Stimulated activated CD4-positive, alpha-beta T cell treated with anti-CD3 and anti-CD28 coated beads, Interleukin-2, amount 100 ng/mL, for 48 hours (primary cell): ENCODE measurements at regions not wholly inside any gene's neighbourhood (a gene's known extent, or its start where the extent isn't known, plus 50 kb on each side); places are given as distances from the start of the nearest gene placed in this dataset.
"Not testable (repeated sequence)": the region's sequence is repeated elsewhere in the genome, so short reads cannot be mapped to it uniquely, and the experiment has no call there.

ENCODE experiments used
- DNase-seq, 2 donors: peaks; one replicate each; pipeline ENCODE4 v3.0.0-alpha.2; 2020

- no peak for DNase-seq
Observed at GRCh38 chr1:30165116-30165515, 558.3 kb downstream of the MATN1 start.

GRCh38 chr1:30164693-30165092, 558.7 kb downstream of the MATN1 start:
- DNase-seq = no peak

- no peak for DNase-seq
Observed at GRCh38 chr1:30162565-30162964, 560.8 kb downstream of the MATN1 start.

DNA sequence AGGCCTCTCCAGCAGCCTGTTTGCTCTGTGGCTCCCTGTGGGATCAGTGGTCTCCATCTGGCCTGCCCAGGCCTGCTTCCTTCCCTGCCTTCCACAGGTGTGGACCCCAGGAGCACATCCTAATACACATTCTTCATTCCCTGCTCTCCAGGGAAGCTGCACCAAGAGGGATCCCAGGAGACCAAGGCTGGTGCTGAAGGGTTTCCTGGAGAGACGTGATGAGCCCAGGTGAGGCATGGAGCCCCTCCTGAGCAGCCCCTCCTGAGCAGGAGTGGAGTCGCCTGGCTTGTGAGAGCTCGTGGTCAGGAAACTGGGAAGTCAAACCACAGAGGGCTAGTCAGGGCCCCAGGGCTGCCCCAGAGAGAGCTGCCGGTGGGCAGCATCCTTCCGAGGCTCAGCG, 561.4 kb downstream of the MATN1 start:
- DNase-seq = no peak

DNA sequence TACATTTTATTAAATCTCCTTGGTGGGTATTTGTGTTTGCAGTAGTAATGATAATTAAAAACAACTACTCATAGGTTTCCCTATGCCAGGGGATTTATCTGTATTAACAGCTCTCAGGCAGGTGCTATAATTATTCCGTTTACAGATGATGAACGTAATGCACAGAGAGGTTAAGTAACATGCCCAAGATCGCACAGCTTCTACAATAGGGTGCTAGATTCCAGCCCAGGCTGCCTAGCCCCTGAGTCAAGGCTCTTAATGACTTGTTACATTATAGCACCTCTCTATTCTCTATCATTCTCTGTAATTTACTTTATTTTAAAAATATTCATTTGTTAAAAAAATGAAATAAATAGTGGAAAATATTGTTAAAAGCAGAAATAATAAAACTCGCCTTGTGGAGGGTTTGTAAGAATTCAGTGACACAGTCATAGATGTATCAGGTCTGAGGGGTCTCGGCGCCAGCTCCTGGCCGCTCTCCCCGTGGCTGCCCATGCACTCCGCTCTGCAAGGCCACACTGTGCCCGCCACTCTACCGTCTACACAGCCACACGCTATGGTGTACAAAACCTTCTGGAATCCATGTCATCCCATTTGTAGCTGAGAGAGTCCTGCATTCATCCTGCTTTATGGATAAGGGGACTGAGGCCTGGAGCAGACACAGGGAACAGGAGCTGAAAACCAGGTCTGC, 562.2 kb downstream of the MATN1 start:
- no peak for DNase-seq

DNA sequence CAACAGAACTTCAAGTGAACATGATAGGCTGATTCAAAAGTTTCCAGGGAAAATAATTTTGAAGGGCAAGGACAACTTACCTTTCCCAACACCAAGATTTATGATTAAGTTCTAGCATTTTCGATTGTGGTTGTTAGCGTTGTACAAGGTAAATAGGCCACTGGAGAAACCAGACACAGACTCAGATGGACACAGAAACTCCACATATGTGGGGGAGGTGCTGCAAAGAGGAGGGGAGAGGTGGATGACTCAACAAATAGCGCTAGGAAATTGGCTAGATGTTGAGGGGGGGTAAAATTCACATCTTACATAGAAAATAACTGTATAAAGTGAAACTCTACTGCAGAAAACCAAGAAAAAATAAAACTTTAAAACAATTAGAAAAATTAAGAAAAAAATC, 564.4 kb downstream of the MATN1 start:
- no peak for DNase-seq

GRCh38 chr1:30155698-30156097, 567.7 kb downstream of the MATN1 start:
- DNase-seq = not testable (repeated sequence)

DNA sequence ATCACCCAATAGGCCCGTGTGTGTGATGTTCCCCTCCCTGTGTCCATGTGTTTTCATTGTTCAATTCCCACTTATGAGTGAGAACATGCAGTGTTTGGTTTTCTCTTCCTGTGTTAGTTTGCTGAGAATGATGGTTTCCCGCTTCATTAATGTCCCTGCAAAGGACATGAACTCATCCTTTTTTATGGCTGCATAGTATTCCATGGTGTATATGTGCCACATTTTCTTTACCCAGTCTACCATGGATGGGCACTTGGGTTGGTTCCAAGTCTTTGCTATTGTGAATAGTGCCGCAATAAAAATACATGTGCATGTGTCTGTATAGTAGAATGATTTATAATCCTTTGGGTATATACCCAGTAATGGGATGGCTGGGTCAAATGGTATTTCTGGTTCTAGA, 568.1 kb downstream of the MATN1 start:
- DNase-seq = not testable (repeated sequence)

DNA sequence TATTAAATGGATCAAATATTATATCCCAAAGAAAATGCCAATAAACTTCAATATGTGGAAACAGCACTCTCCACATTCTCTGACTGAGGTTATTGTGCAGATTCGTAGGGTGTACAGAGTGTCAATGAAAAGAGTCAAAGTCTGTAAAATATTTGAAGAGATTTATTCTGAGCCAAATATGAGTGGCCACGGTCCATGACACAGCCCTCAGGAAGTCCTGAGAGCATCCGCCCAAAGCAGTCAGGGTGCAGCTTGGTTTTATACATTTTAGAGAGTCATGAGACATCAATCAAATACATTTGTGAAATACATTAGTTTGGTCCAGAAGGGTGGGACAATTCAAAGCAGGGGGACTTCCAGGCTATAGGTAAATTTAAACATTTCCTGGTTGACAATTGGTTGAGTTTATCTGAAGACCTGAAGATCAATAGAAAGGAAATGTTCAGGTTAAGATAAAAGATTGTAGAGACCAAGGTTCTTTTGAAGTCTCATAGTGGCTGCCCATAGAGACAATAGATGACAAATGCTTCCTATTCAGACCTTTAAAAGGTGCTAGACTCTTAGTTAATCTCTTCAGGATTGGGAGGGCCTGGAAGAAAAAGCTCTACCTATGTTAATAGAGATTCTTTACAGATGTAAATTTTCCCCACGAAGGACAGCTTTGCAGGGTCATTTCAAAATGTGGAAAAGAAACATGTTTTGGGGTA, 569.5 kb downstream of the MATN1 start:
- DNase-seq = no peak

DNA sequence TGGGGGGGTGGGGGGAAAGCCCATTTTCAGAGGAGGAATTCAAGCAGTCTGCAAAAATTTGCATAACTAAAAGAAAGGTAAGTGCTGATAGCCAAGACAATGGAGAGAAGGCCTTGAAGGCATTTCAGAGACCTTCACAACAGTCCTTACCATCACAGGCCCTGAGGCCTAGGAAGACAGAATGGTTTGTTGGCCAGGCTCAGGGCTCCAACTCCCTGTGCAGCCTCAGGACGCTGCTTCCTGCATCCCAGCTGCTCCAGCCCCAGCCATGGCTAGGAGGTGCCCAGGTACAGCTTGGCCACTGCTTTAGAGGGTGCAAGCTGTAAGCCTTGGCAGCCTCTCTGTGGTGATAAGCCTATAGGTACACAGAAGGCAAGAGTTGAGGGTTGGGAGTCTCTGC, 571.6 kb downstream of the MATN1 start:
- DNase-seq = no peak

GRCh38 chr1:30151119-30151518, 572.3 kb downstream of the MATN1 start:
- DNase-seq = no peak

GRCh38 chr1:30149226-30149625, 574.2 kb downstream of the MATN1 start:
- no peak for DNase-seq

DNA sequence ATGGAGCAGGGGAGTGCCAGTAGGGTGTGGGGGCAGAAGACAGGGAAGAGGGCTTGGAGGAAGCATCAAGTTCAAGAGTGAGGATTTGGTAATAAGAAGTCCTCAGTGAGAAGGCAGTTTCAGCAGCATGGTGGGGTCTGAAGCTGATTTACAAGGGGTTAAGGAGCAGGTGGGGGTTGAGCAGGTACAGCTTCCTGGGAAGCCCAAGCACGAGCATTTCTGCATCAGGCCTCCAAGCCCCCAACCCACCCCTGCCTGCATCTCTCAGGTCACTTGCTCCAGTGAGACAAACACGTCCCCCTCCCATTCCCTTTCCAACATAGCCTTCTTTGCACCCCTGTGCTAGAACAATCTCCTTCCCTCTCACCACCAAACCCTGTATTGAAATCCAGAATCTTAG, 574.7 kb downstream of the MATN1 start:
- DNase-seq = no peak

DNA sequence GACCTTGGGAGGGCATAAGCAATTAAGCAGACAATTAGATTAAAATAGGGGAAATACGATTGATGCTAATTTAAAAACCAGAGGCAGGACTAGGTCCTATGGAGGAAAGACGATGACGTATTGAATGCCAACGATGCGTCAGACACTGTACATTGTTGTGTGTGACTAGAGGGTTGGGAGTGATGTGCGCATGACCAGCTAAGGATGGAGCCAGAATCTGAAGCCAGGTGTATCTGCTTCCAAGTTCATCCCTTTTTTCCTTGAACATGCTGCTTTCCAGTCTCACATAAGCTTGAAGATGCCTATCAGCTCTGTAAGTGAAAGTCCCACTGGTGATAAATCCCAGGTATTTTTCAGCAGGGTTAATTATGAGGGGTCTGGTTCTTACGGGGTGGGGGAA, 576.2 kb downstream of the MATN1 start:
- DNase-seq = no peak

GRCh38 chr1:30146448-30146847, 576.9 kb downstream of the MATN1 start:
- DNase-seq = no peak

DNA sequence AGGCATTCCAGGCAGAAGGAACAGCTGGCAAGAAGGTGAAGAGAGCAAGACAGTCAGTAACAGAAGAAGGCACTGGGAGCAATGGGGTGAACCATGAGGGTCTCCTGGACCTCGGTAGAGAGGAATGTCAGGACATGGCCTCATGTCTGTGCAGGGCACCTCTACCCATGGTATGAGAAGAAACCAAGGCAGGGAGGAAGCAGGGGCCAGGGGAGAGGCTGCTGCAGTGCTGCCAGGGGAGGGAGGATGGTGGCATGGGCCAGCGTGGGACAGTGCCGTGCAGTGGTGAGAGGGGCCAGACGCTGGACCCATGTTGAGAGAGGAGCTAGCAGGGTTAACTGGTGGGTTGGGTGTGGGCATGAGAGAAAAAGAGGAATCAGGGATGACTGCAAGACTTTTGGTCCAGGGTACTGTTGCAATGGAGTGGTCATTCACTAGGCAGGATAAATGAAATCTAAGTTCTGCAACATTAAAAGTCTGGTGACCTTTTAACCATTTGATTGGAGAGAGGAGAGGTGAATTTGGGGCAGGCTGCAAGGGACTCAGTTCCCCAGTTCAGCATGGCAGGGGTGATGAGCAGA, 577.6 kb downstream of the MATN1 start:
- DNase-seq = no peak

- DNase-seq = no peak
Observed at GRCh38 chr1:30144831-30145230, 578.6 kb downstream of the MATN1 start.

DNA sequence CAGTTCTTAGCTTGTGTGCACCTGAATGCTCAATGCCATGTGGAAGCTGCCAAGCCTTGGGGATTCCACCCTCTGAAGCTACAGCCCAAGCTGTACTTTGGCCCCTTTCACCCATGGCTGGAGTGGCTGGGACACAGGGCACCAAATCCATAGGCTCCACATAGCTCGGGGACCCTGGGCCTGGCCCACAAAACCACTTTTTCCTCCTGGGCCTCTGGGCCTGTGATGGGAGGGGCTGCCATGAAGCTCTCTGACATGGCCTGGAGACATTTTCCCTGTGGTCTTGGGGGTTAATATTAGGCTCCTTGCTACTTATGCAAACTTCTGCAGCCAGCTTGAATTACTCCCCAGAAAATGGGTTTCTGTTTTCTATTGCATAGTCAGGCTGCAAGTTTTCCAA, 579.9 kb downstream of the MATN1 start:
- no peak for DNase-seq

DNA sequence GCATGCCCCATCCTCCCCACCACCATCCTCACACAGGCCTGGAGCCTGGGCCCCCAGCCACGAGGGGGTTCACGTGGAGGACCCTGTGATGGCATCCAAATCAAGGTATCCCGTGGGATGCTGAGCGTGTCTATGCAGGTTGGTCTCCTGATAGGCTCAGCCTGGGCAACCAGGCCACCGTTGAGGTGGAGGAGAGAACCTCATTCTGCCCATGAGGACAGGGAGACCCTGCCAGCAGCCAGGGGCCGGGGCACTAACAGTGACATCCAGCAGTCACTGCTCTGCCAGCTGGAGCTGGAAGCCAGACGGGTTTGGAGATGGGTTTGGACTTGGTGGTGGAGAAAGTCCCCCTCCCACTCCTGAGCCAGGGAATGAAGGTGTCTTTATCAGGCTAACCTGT, 582.8 kb downstream of the MATN1 start:
- DNase-seq = no peak

DNA sequence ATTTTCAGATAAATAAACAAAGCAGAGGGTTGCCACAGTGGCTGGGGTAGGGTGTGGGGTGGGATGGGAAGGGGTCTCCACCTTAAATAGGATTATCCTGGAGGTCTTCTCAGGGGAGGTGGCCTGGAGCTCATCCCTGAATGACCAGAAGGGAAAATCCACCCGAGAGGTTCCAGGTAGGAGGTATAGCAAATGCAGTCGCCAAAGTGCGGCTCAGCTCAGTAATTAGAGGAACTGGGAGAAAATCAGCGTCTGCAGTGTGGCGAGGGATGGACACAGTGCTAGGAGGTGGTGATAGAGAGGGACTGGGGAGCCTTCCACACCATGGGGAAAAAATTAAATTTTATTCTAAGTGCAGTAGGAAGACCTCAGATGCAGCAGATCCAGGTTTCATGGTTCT, 584.5 kb downstream of the MATN1 start:
- DNase-seq = no peak

- no peak for DNase-seq
Observed at GRCh38 chr1:30137001-30137400, 586.4 kb downstream of the MATN1 start.

- no peak for DNase-seq
Observed at GRCh38 chr1:30135698-30136097, 587.7 kb downstream of the MATN1 start.

- no peak for DNase-seq
Observed at GRCh38 chr1:30134466-30135217, 588.7 kb downstream of the MATN1 start.
